ENCODE measurements at regions not wholly inside any gene's neighbourhood (a gene's known extent, or its start where the extent isn't known, plus 50 kb on each side); places are given as distances from the start of the nearest gene placed in this dataset.

DNA sequence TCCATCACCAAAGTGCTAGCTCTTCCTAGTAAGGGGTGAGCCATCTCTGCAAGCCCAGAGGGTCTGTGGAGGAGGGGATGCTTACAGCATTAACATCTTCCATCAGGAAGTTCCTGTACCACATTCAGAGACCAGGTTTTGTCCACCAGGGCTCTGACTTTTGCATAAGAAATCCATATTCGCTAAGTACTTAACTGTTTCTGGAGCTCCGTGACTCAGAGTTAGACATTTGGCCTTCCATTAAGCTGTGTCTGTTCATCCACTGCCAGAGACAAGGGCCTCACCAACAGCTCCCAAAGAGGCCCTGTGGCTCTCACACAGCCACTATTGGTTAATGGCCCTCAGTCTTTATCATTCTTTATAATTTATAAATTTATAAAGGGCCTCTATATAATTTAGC lies 144.6 kb downstream of the ADAMTS15 start:
- TF ChIP-seq GATA2 (IDR thresholded peaks at IDR 0.05; ENCODE audit: low read depth, low read length) (no peak), GATA3 (IDR thresholded peaks at IDR 0.05; ENCODE audit: low read depth, low read length) (no peak)

All from SH-SY5Y (cell line).